HFFc6 (cell line): ENCODE measurements at regions not wholly inside any gene's neighbourhood (a gene's known extent, or its start where the extent isn't known, plus 50 kb on each side); places are given as distances from the start of the nearest gene placed in this dataset.

ENCODE experiments used
- DNase-seq: peaks from one replicate; pipeline ENCODE4 v3.0.0-alpha.2; 2018
- H3K27ac Mint-ChIP-seq: 2 replicates; pipeline ENCODE4 v1.8.0; 2020; ENCODE audit warnings: mild to moderate bottlenecking, mixed read lengths
- H3K27me3 Mint-ChIP-seq: 2 replicates; pipeline ENCODE4 v1.8.0; 2021; ENCODE audit warnings: mild to moderate bottlenecking, moderate library complexity, mixed read lengths; ENCODE audit not compliant: insufficient read depth
- H3K36me3 Mint-ChIP-seq: 2 replicates; pipeline ENCODE4 v1.8.0; 2021; ENCODE audit warnings: low read depth, mixed read lengths
- H3K4me1 Mint-ChIP-seq: 2 replicates; pipeline ENCODE4 v1.8.0; 2020; ENCODE audit warnings: low read depth, mixed read lengths
- H3K4me3 Mint-ChIP-seq: 2 replicates; pipeline ENCODE4 v1.8.0; 2020; ENCODE audit warnings: mild to moderate bottlenecking, moderate library complexity, mixed read lengths
- H3K9me3 Mint-ChIP-seq: 2 replicates; pipeline ENCODE4 v1.8.0; 2020; ENCODE audit warnings: mild to moderate bottlenecking, mixed read lengths
- TF ChIP-seq, protein P1 (sequence below): fragments of 200-600 bp; sonication (generic); IDR thresholded peaks from 2 replicates; pipeline ENCODE4 v1.5.0; 2021; ENCODE audit warnings: antibody characterized with exemption, mild to moderate bottlenecking

GRCh38 chr7:45235905-45236304 is 78.3 kb downstream of the RAMP3 start:
- H3K27ac Mint-ChIP-seq, result no peak overlapping the region
- H3K36me3 Mint-ChIP-seq, result no peaks in the 10 kb centered on the region
- H3K27me3 Mint-ChIP-seq, result peaks cover 12% of the 10 kb centered on the region
- H3K4me3 Mint-ChIP-seq, result no peak overlapping the region
- TF ChIP-seq, protein P1, sequence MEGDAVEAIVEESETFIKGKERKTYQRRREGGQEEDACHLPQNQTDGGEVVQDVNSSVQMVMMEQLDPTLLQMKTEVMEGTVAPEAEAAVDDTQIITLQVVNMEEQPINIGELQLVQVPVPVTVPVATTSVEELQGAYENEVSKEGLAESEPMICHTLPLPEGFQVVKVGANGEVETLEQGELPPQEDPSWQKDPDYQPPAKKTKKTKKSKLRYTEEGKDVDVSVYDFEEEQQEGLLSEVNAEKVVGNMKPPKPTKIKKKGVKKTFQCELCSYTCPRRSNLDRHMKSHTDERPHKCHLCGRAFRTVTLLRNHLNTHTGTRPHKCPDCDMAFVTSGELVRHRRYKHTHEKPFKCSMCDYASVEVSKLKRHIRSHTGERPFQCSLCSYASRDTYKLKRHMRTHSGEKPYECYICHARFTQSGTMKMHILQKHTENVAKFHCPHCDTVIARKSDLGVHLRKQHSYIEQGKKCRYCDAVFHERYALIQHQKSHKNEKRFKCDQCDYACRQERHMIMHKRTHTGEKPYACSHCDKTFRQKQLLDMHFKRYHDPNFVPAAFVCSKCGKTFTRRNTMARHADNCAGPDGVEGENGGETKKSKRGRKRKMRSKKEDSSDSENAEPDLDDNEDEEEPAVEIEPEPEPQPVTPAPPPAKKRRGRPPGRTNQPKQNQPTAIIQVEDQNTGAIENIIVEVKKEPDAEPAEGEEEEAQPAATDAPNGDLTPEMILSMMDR, result no peak
- no peaks in the 10 kb centered on the region; the same call in 1 of the 2 replicates for H3K9me3 Mint-ChIP-seq
- peaks cover 36% of the 10 kb centered on the region for H3K4me1 Mint-ChIP-seq
- DNase-seq, result no peak

DNA sequence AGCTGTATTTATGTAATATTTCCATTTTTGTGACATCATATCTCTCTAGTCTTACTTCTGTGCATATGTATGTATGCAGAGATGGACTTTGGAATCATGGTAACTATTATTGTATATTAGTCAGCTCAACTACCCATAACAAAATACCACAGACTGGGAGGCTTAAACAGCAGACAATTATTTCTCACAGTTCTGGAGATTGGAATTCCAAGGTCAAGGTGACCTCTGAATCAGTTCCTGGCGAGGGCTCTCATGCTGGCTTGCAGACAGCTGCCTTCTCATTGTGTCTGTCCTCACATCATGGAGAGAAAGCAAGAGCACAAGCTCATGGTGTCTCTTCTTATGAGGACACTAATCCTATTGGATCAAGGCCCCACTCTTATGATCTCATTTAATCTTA is 79.1 kb downstream of the RAMP3 start:
- Mint-ChIP-seq H3K4me1 (peaks cover 36% of the 10 kb centered on the region), H3K27ac (no peak overlapping the region), H3K27me3 (peaks cover 14% of the 10 kb centered on the region), H3K36me3 (no peaks in the 10 kb centered on the region), H3K4me3 (no peak overlapping the region), H3K9me3 (no peaks in the 10 kb centered on the region; the same call in 1 of the 2 replicates)
- TF ChIP-seq, protein P1, result no peak
- DNase-seq, result peak; percentile 74

- Mint-ChIP-seq H3K27me3 (peaks cover 16% of the 10 kb centered on the region), H3K27ac (no peak overlapping the region), H3K36me3 (no peaks in the 10 kb centered on the region), H3K4me1 (peaks cover 36% of the 10 kb centered on the region), H3K4me3 (no peak overlapping the region), H3K9me3 (no peaks in the 10 kb centered on the region; the same call in 1 of the 2 replicates)
- DNase-seq, result no peak
- TF ChIP-seq, protein P1, result no peak
These were observed 80.3 kb downstream of the RAMP3 start for GRCh38 chr7:45237788-45238461.

- Mint-ChIP-seq H3K9me3 (no peaks in the 10 kb centered on the region; the same call in 1 of the 2 replicates), H3K36me3 (no peaks in the 10 kb centered on the region), H3K4me3 (no peak overlapping the region), H3K27ac (0 out of 2 replicates have a peak overlapping the region, but pooled peaks have one; percentile 34), H3K4me1 (peaks cover 36% of the 10 kb centered on the region), H3K27me3 (peaks cover 22% of the 10 kb centered on the region)
- DNase-seq, result no peak
- TF ChIP-seq, protein P1, result no peak
These were observed 81.2 kb downstream of the RAMP3 start for GRCh38 chr7:45238806-45239205.

- Mint-ChIP-seq H3K27me3 (peaks cover 23% of the 10 kb centered on the region), H3K9me3 (no peaks in the 10 kb centered on the region; the same call in 1 of the 2 replicates), H3K36me3 (no peaks in the 10 kb centered on the region), H3K27ac (peak overlapping the region; percentile 70; the same call in 1 of the 2 replicates), H3K4me1 (peaks cover 36% of the 10 kb centered on the region), H3K4me3 (no peak overlapping the region)
- peak; percentile 86 for DNase-seq
- TF ChIP-seq, protein P1, result no peak
These were observed 81.9 kb downstream of the RAMP3 start for GRCh38 chr7:45239486-45239885.
